Peyer's patch (tissue), 4 donors: ENCODE measurements at regions not wholly inside any gene's neighbourhood (a gene's known extent, or its start where the extent isn't known, plus 50 kb on each side); places are given as distances from the start of the nearest gene placed in this dataset.

Source experiments
- POLR2A ChIP-seq, 2 donors: fragments of 450-650 bp; IDR thresholded peaks; one replicate each; pipeline ENCODE4 v1.5.1; 2017; ENCODE audit warnings: antibody characterized with exemption in 2 of 2, mild to moderate bottlenecking in 2 of 2, moderate library complexity in 2 of 2
- TF ChIP-seq, protein P1 (sequence below), 6 experiments: fragments of 450-650 bp in 4 of 6; fragments of 200-600 bp in 2 of 6; sonication (generic) in 1 of 6; IDR thresholded peaks; one replicate each; pipeline ENCODE4 v1.5.1; 2017 to 2019; ENCODE audit warnings: antibody characterized with exemption in 6 of 6, mild to moderate bottlenecking in 3 of 6, moderate library complexity in 1 of 6

DNA sequence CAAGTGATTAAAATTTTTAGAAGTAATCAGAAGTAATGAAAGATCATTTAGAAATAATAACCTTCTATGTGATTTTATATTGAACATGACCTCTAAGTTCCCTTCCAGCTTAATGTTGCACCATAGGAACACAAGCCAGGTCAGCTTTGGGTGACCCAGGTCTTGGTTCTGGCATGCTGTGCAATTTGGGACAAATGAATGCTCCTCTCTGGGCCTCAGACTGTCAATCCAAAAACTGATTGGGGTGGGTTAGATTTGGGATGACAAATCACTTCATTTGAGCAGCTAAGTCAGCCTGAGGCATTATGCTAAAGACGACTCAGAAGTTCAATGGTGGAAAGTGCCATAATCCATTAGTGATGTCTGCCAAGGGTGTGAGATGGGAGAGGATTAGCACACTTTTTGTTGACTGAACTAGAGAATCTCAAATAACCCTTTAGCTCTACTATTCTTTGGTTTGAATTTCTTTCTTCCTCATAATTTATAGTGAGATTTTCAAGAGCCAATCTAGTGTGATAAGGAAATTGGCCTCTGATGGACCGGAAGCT is 60.7 kb upstream of the BOD1 start:
- TF ChIP-seq, protein P1, sequence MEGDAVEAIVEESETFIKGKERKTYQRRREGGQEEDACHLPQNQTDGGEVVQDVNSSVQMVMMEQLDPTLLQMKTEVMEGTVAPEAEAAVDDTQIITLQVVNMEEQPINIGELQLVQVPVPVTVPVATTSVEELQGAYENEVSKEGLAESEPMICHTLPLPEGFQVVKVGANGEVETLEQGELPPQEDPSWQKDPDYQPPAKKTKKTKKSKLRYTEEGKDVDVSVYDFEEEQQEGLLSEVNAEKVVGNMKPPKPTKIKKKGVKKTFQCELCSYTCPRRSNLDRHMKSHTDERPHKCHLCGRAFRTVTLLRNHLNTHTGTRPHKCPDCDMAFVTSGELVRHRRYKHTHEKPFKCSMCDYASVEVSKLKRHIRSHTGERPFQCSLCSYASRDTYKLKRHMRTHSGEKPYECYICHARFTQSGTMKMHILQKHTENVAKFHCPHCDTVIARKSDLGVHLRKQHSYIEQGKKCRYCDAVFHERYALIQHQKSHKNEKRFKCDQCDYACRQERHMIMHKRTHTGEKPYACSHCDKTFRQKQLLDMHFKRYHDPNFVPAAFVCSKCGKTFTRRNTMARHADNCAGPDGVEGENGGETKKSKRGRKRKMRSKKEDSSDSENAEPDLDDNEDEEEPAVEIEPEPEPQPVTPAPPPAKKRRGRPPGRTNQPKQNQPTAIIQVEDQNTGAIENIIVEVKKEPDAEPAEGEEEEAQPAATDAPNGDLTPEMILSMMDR (IDR thresholded peaks at IDR 0.05) = no peak
- TF ChIP-seq POLR2A (IDR thresholded peaks at IDR 0.05) = no peak
